SK-MEL-5 (cell line): ENCODE measurements at regions not wholly inside any gene's neighbourhood (a gene's known extent, or its start where the extent isn't known, plus 50 kb on each side); places are given as distances from the start of the nearest gene placed in this dataset.

Experiments
- DNase-seq: peaks from one replicate; pipeline ENCODE4 v3.0.0-alpha.2; 2016; ENCODE audit warnings: low read depth, low spot score
- in situ Hi-C: cut with HindIII; loops from 2 replicates; pipeline ENCODE4 v1.10.0; 2016; ENCODE audit warnings: low sequenced_read_pairs, high pct_unique_total_duplicates, low pct_unique_long_range_greater_than_20kb

DNA sequence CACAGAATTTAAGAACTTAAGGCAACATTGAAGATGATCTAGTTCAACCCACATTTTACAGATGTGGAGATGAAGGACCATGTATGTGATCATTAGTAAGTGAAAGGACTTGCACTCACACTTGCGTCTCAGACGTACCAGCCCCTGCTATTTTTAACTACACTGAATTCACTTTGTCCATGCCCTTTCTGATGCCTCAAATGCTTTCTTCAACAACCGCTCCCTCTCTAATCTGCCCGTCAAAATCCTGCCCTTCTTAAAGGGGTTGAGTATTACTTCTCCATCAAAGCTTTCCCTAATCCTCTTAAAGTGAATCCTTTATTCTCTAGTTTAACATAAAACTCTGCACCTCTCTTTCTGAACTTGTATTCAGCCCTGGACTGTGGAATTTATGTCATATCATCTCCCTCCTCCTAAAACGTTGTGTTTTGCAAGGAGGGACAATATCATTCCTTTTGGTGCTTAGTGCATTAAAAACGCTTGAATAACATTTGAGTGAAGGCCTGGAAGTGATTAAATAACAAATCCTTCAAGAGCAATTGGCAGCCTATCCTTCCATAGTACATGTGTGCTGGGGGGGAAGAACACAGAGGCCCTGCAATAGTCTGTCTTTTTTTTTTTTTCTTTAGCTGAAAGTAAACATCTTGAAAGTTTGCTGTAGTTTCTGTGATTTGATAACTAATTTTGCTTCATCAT, 493.3 kb downstream of the LMO7 start:
- DNase-seq = no peak
- in situ Hi-C loops = no loop called here

DNA sequence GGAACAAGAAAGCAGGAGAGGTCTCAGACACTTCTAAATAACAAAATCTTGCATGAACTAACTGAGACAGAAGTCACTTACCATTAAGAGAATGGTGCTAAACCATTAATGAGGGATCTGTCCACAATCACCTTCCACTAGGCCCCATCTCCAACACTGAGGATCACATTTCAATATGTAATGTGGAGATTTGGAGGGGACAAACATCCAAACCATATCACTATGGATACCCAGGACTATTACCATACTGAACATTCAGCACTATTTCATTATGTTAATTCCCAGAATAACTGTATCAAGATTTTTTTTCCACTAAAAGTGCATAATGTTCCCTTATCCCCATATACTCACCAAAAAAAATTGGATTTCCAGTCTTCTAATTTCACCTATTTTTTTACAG, 491.8 kb downstream of the LMO7 start:
- in situ Hi-C loops = no loop called here
- no peak for DNase-seq

DNA sequence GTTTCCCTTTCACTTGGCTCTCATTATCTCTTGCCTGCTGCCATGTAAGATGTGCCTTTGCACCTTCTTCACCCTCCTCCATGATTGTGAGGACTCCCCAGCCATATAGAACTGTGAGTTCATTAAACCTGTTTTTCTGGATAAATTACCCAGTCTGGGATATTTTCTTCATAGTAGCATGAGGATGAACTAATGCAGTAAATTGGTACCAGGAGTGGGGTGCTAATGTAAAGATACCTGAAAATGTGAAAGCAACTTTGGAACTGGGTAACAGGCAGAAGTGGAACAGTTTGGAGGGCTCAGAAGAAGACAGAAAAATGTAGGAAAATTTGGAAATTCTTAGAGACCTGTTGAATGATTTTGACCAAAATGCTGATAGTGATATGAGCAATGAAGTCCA, 487.4 kb downstream of the LMO7 start:
- in situ Hi-C loops = no loop called here
- no peak for DNase-seq

DNA sequence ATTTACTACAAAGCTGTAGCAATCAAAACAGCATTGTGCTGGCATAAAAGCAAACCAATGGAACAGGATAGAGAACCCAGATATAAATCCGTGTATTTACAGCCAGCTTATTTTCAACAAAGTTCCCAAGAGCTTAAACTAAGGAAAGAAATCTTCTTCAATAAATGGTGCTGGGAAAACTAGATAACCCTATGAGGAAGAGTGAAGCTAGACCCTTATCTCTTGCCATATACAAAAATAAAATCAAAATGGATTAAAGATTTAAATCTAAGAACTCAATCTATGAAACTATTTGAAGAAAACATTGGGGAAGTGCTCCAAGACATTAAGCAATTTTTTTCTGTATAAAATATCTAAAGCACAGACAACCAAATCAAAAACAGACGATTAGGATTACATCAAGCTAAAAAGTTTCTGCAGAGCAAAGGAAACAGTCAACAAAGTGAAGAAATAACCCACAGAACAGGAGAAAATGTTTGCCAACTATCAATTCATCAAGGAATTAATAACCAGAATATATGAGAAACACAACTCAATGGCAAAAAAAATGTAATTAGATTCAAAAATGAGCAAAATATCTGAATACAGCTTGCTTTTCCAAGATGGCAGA, 480.7 kb downstream of the LMO7 start:
- DNase-seq = no peak
- in situ Hi-C loops = no loop called here

DNA sequence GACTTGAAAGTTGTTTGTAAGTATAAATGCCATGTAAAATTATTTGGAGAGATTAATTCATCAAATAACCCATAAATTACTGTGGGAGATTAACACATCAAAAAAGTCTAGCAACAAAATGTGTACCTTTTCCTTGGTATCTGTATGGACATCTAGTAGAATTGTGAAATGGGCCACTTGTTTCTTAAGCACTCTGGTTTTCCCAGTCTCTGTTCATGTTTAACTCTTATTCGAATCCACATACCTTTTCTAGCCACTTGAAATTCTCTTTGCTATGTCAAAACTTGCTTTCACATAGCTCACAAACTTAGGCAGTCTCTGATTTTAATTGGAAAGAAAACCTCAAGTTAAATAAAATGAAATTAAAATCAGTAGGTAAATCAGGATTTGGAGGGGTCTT, 470.6 kb downstream of the LMO7 start:
- in situ Hi-C loops = no loop called here

DNA sequence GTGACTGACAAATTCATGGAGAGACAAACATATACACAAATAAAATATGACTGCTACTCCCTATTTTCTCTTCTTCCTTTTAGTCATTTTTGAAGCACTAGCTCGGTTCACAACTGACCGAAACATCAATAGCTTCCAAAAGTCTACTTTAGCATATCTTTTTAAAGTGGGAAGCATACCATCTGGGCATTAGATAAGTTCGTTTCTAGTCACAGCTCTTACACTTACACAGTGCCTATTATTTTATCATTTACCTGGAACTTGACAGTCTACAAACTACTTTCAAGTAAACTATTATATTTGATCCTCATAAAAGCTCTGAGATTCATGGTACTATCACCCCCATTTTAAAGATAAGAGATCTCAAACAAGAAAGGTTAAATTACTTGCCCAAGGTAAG, 458.5 kb downstream of the LMO7 start:
- DNase-seq = no peak
- in situ Hi-C loops = no loop called here

More for the DNA sequence above, 470.6 kb downstream of the LMO7 start:
- no peak for DNase-seq

DNA sequence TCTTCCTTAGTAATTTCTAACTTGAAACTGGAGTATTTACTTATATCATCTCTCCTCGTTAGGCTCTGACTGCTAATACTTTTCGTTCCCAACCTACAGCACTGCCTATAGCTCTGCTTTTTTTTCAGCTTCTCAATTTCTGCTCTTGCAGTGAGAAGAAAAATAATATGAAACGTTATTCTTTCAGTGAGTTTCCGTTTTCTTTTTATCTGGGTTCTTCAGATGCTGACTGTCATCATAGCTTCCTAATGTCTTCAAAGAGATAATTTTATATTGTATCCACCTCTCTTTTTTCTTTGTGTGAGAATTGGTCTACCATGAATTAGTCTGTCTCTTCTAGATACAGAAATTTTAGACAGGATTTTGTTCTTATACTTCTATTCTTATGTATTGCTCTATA, 454.9 kb downstream of the LMO7 start:
- DNase-seq = no peak
- in situ Hi-C loops = no loop called here

DNA sequence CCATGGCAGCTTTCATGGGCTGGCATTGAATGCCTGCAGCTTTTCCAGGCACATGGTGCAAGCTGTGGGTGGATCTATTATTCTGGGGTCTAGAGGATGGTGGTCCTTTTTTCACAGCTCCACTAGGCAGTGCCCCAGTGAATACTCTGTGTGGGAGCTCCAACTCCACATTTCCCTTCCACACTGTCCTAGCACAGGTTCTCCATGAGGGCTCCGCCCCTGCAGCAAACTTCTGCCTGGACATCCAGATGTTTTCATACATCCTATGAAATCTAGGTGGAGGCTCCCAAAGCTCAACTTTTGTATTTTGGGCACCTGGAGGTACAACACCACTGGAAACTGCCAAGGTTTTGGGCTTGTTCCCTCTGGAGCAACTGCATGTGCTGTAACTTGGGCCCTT, 450.6 kb downstream of the LMO7 start:
- in situ Hi-C loops = no loop called here

DNA sequence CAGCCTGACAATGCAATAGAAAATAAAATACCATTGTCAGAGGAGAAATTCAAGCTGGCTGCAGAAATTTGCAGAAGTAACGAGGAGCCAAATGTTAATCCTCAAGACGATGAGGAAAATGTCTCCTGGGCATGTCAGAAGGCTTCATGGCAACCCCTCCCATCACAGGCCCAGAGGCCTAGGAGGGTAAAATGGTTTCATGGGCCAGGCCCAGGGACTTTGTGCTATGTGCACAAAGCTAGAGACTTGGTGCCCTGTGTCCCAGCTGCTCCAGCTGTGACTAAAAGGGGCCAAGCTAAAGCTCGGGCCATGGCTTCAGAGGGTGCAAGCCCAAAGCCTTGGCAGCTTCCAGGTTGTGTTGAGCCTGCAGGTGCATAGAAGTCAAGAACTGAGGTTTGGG, 431.7 kb downstream of the LMO7 start:
- in situ Hi-C loops = no loop called here

More for the DNA sequence above, 450.6 kb downstream of the LMO7 start:
- no peak for DNase-seq

DNA sequence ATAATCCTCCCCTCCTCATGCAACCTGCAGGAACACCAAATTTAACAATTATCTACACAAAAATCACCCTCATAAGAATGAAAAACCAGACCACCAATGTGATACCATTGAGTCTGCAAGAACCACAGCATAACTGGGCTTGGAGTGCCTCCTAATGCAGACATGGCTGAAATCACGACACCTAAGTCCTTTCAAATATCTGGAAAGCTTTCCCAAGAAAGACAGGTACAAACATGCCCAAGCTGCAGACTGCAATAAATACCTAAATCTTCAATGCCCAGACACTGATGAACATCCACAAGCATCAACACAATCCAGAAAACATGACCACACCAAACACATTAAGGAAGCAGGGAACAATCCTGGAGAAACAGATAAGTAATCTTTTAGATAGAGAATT, 417.1 kb downstream of the LMO7 start:
- no peak for DNase-seq
- in situ Hi-C loops = no loop called here

More for the DNA sequence above, 431.7 kb downstream of the LMO7 start:
- DNase-seq = no peak

DNA sequence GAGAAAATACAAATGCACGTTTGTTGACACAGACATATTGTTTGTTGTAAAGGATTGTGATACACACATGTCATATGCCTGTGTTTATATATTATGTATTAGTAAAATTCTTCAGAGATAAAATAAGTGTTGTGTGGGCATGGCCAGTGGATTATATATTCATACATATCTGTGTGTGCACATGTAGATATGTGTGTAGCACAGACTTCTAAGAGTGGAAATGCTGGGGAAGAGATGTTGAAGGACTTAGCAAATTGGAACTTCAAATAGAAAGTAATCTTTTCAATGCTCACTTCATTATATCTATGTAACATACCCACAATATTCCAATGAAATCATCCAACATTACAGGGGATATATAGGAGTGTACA, 413.2 kb downstream of the LMO7 start:
- DNase-seq = no peak
- in situ Hi-C loops = no loop called here

DNA sequence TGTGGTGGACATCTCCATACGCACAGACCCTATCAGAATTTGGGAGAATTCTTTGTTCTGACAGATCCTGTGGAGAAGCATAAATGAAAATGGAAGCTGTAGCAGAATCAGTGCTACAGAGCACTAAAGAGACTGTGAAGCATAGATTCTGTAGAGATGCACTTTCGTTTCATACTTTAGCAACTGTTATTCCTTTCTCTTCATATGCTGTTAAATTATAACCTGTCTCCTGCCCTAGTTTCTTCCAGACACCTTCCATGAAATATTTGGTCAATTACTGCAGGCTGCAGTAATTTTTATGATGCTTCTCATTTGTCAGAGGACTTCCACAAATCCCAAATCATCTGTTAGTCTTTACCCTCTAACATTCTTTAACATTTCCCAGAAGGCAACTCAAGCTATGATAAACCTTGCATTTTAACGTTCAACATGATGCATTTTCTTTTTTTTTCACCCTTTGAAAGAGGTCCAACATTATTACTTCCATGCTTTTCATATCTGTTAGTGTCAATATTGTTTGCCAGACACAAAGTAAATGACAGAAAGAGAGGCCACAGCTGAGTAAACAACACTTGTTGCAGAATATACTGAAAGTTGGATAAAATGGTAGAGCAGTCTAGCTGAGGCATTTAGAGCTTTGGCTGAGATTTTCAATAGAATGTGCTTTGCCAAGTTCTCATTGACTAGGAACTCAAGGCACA, 412.7 kb downstream of the LMO7 start:
- in situ Hi-C loops = no loop called here
- no peak for DNase-seq

DNA sequence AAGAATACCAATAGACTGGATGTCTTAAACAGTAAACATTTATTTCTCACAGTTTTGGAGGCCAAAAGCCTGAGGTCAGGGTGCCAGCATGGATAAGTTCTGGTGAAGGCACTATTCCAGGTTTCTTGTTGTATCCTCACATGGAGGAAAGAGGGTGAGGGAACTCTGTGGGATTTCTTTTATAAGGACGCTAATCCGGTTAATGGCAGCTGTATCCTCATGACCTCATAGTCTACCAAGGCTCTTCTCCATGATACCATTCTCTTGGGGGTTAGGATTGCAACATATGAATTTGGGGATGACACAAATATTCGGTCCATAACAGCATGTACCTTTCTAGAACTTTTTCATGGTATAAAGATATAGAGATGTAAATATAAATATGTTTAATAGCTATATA, 412.0 kb downstream of the LMO7 start:
- DNase-seq = no peak
- in situ Hi-C loops = no loop called here

DNA sequence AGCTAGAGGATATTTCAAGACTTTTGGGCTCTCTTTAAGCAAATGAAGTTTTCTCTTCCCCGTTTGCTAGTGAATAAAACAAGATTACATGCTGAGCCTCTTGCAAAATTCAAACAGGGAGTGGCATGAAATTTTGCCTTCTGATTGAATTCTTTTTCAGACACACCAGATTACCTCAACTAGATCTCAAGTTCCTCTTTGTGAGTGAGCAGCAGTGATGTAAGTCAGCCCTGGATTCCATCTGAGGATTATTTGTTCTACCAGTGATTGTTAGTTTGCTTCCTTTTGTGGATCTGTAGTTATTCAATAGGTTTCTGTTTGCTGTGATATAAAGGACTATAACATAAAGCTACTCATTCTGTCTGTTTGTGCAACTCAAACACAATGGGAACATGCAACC, 407.7 kb downstream of the LMO7 start:
- in situ Hi-C loops = no loop called here
- peak; percentile 97 for DNase-seq

DNA sequence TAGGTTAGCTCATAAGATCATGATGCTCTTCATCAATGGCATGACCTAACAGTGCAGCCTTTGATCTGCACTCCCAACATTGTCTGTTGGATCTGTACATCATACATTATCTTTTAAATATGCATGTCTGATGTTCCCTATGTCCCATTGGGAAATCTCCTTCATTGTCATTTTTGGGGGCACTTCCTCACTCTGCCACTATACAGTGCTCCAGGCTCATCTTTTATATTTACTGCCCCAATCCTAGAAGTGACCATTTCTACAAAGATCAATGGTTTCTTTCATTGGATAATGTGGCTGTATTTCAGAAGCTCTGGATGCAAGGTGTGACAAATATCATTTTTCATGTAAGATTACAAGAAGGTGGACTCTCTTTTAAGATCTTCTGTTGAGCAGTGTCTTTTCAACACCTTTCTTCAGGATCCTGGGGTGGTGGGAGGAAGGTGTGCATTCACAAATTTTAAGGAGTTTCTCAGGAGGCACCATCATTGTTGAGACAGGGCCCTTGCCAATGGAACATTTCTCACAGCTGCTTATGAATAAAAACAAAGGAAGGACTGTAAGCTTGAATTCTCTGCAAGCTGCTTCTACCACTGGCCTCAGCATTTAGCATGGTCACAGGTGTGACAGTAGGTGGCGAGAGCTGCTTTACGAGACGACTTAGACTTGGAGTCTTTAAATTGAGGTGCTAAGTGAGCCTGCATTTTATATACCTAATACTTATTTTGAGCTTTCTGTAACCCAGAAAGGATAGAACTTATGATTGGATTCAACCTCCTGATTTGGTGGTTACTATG, 403.0 kb downstream of the LMO7 start:
- DNase-seq = peak; percentile 33
- in situ Hi-C loops = no loop called here

DNA sequence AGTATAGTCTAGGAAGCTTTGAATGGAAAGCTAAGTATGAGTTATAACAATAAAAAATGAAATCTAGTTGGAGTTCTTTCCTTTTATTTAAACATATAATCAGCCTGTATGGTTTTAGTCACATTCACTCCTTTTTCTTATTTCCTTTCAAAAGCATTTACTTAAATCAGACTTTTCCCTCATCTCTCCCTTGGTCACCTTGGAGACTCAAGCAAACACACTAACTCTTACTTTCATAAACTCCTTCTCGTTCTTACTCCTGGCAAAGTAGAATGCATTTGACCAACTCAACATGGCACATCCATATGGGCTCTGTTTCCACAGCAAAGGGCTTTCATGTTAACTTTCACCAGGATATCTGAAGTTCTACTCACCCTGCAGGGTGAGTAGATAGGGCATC, 400.0 kb downstream of the LMO7 start:
- no peak for DNase-seq
- in situ Hi-C loops = no loop called here

DNA sequence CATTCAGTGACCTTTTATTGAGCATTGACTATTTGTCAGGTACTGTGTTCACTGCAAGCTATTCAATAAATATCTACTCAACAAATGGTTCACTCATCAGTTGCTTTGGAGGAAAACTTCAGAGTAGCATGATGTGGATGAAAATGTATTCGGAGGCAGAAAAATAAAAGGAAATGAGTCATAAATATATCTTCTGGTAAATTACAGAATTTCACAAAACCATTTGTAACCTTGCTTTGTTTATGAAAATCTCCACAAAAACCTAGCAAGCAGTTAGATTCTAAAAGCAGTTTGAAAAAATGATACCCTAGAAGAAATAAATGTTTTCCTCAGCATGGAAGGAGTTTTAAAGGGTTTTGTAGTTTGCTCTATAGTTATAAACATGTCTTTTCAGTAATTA, 399.6 kb downstream of the LMO7 start:
- DNase-seq = no peak
- in situ Hi-C loops = no loop called here

DNA sequence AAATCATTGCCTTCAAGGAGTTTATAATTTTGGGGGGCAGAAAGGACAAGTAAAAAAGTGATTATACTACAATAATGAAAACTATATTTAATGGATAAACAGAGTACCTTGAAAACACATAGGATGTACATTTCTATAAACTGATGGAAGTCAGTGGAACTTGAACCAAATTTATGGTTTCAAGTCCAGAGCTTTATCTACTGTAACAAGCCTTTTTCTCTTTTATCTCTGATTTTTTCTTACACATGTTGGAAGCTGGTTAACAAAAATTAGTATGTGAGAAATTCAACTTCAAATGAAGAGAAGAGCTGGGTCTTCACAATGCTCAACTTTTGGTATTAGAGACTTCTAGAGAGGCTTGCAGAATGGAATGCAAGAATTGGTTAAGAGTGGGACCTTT, 393.6 kb downstream of the LMO7 start:
- in situ Hi-C loops = no loop called here
- DNase-seq = no peak
